GM23338 (cell line): ENCODE measurements at regions not wholly inside any gene's neighbourhood (a gene's known extent, or its start where the extent isn't known, plus 50 kb on each side); places are given as distances from the start of the nearest gene placed in this dataset.

Source experiments
- ATAC-seq: fragments of 200-7000 bp; cut with Tn5 transposase; 3 replicates; pipeline ENCODE4 v1.9.1; 2020
- DNase-seq: peaks from one replicate; pipeline ENCODE4 v3.0.0-alpha.2; 2015; ENCODE audit warnings: low spot score
- H2AFZ ChIP-seq: fragments of 200-600 bp; sonication (generic); 2 replicates; pipeline ENCODE4 v1.8.0; 2016; ENCODE audit warnings: antibody characterized with exemption, mild to moderate bottlenecking, moderate library complexity
- H3F3A ChIP-seq: fragments of 200-600 bp; sonication (generic); replicated peaks from 2 replicates; pipeline ENCODE4 v1.8.0; 2017; ENCODE audit warnings: antibody characterized with exemption, mixed run types, low read depth
- H3K27ac ChIP-seq: fragments of 200-600 bp; sonication (generic); 2 replicates; pipeline ENCODE4 v1.6.1; 2016; ENCODE audit warnings: low read depth
- H3K27me3 ChIP-seq: fragments of 200-600 bp; sonication (generic); 2 replicates; pipeline ENCODE4 v1.8.0; 2016; ENCODE audit warnings: mild to moderate bottlenecking, mixed run types, moderate library complexity; ENCODE audit not compliant: insufficient read depth
- H3K36me3 ChIP-seq: fragments of 200-600 bp; sonication (generic); 2 replicates; pipeline ENCODE4 v1.8.0; 2016; ENCODE audit warnings: mild to moderate bottlenecking; ENCODE audit not compliant: insufficient read depth
- H3K4me1 ChIP-seq: fragments of 200-600 bp; sonication (generic); 2 replicates; pipeline ENCODE4 v1.8.0; 2016; ENCODE audit warnings: mild to moderate bottlenecking, moderate library complexity; ENCODE audit not compliant: insufficient read depth
- H3K4me2 ChIP-seq: fragments of 200-600 bp; sonication (generic); 2 replicates; pipeline ENCODE4 v1.7.1; 2017; ENCODE audit warnings: mixed run types
- H3K4me3 ChIP-seq: fragments of 200-600 bp; sonication (generic); 2 replicates; pipeline ENCODE4 v1.6.1; 2016; ENCODE audit warnings: mixed run types
- H3K79me2 ChIP-seq: fragments of 200-600 bp; sonication (generic); replicated peaks from 2 replicates; pipeline ENCODE4 v1.8.0; 2017; ENCODE audit warnings: mild to moderate bottlenecking; ENCODE audit not compliant: insufficient read depth
- H3K9me2 ChIP-seq: fragments of 200-600 bp; sonication (generic); 2 replicates; pipeline ENCODE4 v1.8.0; 2017; ENCODE audit not compliant: insufficient read depth
- H4K20me1 ChIP-seq: fragments of 200-600 bp; sonication (generic); replicated peaks from 2 replicates; pipeline ENCODE4 v1.8.0; 2017; ENCODE audit warnings: mild to moderate bottlenecking; ENCODE audit not compliant: insufficient read depth
- H3K27ac Mint-ChIP-seq: 2 replicates; pipeline ENCODE4 v1.8.0; 2020; ENCODE audit warnings: inconsistent platforms, mild to moderate bottlenecking, moderate library complexity, mixed read lengths
- H3K27me3 Mint-ChIP-seq: 3 replicates; pipeline ENCODE4 v1.8.0; 2022; ENCODE audit warnings: low read depth, mild to moderate bottlenecking, moderate library complexity, mixed read lengths, inconsistent platforms; ENCODE audit not compliant: insufficient read depth, poor library complexity
- H3K36me3 Mint-ChIP-seq: 3 replicates; pipeline ENCODE4 v1.8.0; 2021; ENCODE audit warnings: low read depth, mild to moderate bottlenecking, inconsistent platforms, moderate library complexity, mixed read lengths
- H3K4me1 Mint-ChIP-seq: 3 replicates; pipeline ENCODE4 v1.8.0; 2020; ENCODE audit warnings: mild to moderate bottlenecking, inconsistent platforms, mixed read lengths
- H3K4me3 Mint-ChIP-seq: 3 replicates; pipeline ENCODE4 v1.8.0; 2021; ENCODE audit warnings: moderate library complexity, mild to moderate bottlenecking, inconsistent platforms, mixed read lengths
- H3K9me3 Mint-ChIP-seq: 3 replicates; pipeline ENCODE4 v1.8.0; 2020; ENCODE audit warnings: moderate library complexity, mild to moderate bottlenecking, inconsistent platforms, mixed read lengths
- CREB1 ChIP-seq: fragments of 250-450 bp; sonication (Bioruptor Pico); IDR thresholded peaks from 2 replicates; pipeline ENCODE4 v1.5.0; 2020; ENCODE audit warnings: low read depth, mild to moderate bottlenecking, moderate library complexity
- ETS1 ChIP-seq: IDR thresholded peaks from 2 replicates; pipeline ENCODE4 v1.6.1; 2016; ENCODE audit warnings: antibody characterized with exemption
- EZH2 ChIP-seq: fragments of 200-600 bp; sonication (generic); IDR thresholded peaks from one replicate; pipeline ENCODE4 v1.8.0; 2017; ENCODE audit warnings: antibody characterized with exemption, mild to moderate bottlenecking, low read depth; ENCODE audit not compliant: unreplicated experiment
- EZH2phosphoT487 ChIP-seq: fragments of 200-600 bp; sonication (generic); IDR thresholded peaks from one replicate; pipeline ENCODE4 v1.8.1; 2018; ENCODE audit warnings: antibody characterized with exemption; ENCODE audit not compliant: unreplicated experiment
- JUNB ChIP-seq: IDR thresholded peaks from one replicate; pipeline ENCODE4 v1.6.1; 2016; ENCODE audit warnings: antibody characterized with exemption; ENCODE audit not compliant: unreplicated experiment
- NANOG ChIP-seq: IDR thresholded peaks from 2 replicates; pipeline ENCODE4 v1.6.1; 2016; ENCODE audit warnings: antibody characterized with exemption, borderline replicate concordance
- POLR2AphosphoS5 ChIP-seq: IDR thresholded peaks from 2 replicates; pipeline ENCODE4 v1.6.1; 2016; ENCODE audit warnings: antibody characterized with exemption, low read depth
- REST ChIP-seq: IDR thresholded peaks from one replicate; pipeline ENCODE4 v1.6.1; 2018; ENCODE audit warnings: antibody characterized with exemption; ENCODE audit not compliant: unreplicated experiment
- ZNF114 ChIP-seq: fragments of 250-450 bp; sonication (Bioruptor Pico); IDR thresholded peaks from 2 replicates; pipeline ENCODE4 v1.5.0; 2020; ENCODE audit warnings: mild to moderate bottlenecking, moderate library complexity
- ZNF331 ChIP-seq: fragments of 250-450 bp; sonication (Bioruptor Pico); IDR thresholded peaks from 2 replicates; pipeline ENCODE4 v1.5.0; 2020; ENCODE audit warnings: low read depth, mild to moderate bottlenecking, moderate library complexity
- TF ChIP-seq, protein P1 (sequence below), 2 experiments: fragments of 200-600 bp in 1 of 2; sonication (generic) in 1 of 2; conservative IDR thresholded peaks; 2 replicates each; pipeline versions ENCODE4 v1.5.1 to v1.6.1; 2016 to 2017; ENCODE audit warnings: antibody characterized with exemption in 2 of 2, low read depth in 2 of 2, mild to moderate bottlenecking in 2 of 2, moderate library complexity in 1 of 2

DNA sequence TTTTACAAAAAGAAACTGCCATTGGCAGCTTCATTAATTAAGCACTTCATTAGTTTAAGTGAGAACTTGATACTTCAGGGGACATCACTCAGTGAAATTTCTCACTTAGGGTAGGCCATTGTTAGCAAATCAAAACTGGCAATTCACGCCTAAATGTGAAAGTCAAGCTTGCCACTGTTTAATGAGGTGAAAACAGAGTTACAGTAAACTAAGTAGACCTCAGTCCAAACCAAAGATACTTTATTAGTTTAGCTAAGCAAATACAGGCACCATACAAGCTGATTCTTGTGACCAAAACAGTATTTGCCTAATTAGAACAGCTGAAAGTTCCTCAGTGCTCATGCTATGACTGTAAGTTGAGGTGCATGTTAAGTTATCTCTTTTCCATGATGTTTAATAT lies 176.5 kb upstream of the CPNE8 start:
- H3K27ac ChIP-seq: no peak overlapping the region
- H4K20me1 ChIP-seq: no peaks in the 10 kb centered on the region
- no peaks in the 10 kb centered on the region for H3K36me3 Mint-ChIP-seq
- no peaks in the 10 kb centered on the region for H3K36me3 ChIP-seq
- H3F3A ChIP-seq: no peaks in the 10 kb centered on the region
- no peak for TF ChIP-seq ETS1
- TF ChIP-seq NANOG: no peak
- no peak for TF ChIP-seq CREB1
- no peak for TF ChIP-seq POLR2AphosphoS5
- TF ChIP-seq EZH2: no peak
- no peak for TF ChIP-seq JUNB
- no peak for TF ChIP-seq ZNF114 (CRISPR knock-in tag)
- no peak for TF ChIP-seq ZNF331 (CRISPR knock-in tag)
- TF ChIP-seq, protein P1, sequence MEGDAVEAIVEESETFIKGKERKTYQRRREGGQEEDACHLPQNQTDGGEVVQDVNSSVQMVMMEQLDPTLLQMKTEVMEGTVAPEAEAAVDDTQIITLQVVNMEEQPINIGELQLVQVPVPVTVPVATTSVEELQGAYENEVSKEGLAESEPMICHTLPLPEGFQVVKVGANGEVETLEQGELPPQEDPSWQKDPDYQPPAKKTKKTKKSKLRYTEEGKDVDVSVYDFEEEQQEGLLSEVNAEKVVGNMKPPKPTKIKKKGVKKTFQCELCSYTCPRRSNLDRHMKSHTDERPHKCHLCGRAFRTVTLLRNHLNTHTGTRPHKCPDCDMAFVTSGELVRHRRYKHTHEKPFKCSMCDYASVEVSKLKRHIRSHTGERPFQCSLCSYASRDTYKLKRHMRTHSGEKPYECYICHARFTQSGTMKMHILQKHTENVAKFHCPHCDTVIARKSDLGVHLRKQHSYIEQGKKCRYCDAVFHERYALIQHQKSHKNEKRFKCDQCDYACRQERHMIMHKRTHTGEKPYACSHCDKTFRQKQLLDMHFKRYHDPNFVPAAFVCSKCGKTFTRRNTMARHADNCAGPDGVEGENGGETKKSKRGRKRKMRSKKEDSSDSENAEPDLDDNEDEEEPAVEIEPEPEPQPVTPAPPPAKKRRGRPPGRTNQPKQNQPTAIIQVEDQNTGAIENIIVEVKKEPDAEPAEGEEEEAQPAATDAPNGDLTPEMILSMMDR (conservative IDR thresholded peaks at IDR 0.05; ENCODE audit: low read depth in 2 of 2): no peak
- TF ChIP-seq REST: no peak
- no peaks in the 10 kb centered on the region for H3K9me2 ChIP-seq
- no peak overlapping the region for H3K4me3 Mint-ChIP-seq
- H3K79me2 ChIP-seq: no peaks in the 10 kb centered on the region
- H2AFZ ChIP-seq: peak overlapping the region; percentile 63; the same call in 1 of the 2 replicates
- no peak overlapping the region for H3K4me2 ChIP-seq
- ATAC-seq (no peak), DNase-seq (no peak)
- H3K4me1 ChIP-seq: no peaks in the 10 kb centered on the region
- H3K4me3 ChIP-seq: no peak overlapping the region
- no peaks in the 10 kb centered on the region for H3K4me1 Mint-ChIP-seq
- H3K9me3 Mint-ChIP-seq: no peaks in the 10 kb centered on the region
- H3K27me3 Mint-ChIP-seq: no peaks in the 10 kb centered on the region
- H3K27ac Mint-ChIP-seq: no peak overlapping the region
- no peaks in the 10 kb centered on the region for H3K27me3 ChIP-seq

DNA sequence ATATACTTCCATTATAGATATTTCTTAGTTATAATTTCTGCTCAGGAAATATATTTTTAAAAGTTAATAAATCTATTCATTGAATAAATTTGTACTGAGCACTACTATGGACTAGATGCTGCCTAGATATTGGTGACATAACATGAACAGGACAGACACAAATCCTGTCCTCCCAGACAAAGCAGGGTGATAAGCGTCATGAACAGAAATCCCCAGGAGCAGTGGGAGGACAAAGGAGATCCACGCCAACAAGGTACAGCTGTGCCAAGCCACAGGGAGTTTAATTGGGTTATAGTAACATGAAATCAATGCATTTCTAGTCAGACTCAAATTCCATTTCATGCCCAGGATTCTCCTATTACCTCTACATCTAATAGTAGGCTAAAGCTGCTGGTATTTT lies 171.8 kb upstream of the CPNE8 start:
- no peak overlapping the region for H3K4me3 Mint-ChIP-seq
- no peaks in the 10 kb centered on the region for H3K27me3 Mint-ChIP-seq
- Histone ChIP-seq H4K20me1 (no peaks in the 10 kb centered on the region), H3K4me2 (no peak overlapping the region), H3K27me3 (no peaks in the 10 kb centered on the region), H3K36me3 (no peaks in the 10 kb centered on the region), H3K79me2 (no peaks in the 10 kb centered on the region), H3K9me2 (no peaks in the 10 kb centered on the region), H3F3A (no peaks in the 10 kb centered on the region), H3K4me1 (no peaks in the 10 kb centered on the region), H3K27ac (no peak overlapping the region), H3K4me3 (no peak overlapping the region), H2AFZ (no peak overlapping the region)
- H3K4me1 Mint-ChIP-seq: no peaks in the 10 kb centered on the region
- H3K9me3 Mint-ChIP-seq: no peaks in the 10 kb centered on the region
- H3K36me3 Mint-ChIP-seq: no peaks in the 10 kb centered on the region
- no peak for DNase-seq
- no peak overlapping the region for H3K27ac Mint-ChIP-seq
- no peak for ATAC-seq
- TF ChIP-seq POLR2AphosphoS5 (no peak), ZNF331 (CRISPR knock-in tag) (no peak), EZH2phosphoT487 (no peak), ZNF114 (CRISPR knock-in tag) (no peak), CREB1 (no peak), JUNB (no peak)
- TF ChIP-seq, protein P1 (conservative IDR thresholded peaks at IDR 0.05; ENCODE audit: low read depth in 2 of 2): no peak
